ENCODE measurements at regions not wholly inside any gene's neighbourhood (a gene's known extent, or its start where the extent isn't known, plus 50 kb on each side); places are given as distances from the start of the nearest gene placed in this dataset.

DNA sequence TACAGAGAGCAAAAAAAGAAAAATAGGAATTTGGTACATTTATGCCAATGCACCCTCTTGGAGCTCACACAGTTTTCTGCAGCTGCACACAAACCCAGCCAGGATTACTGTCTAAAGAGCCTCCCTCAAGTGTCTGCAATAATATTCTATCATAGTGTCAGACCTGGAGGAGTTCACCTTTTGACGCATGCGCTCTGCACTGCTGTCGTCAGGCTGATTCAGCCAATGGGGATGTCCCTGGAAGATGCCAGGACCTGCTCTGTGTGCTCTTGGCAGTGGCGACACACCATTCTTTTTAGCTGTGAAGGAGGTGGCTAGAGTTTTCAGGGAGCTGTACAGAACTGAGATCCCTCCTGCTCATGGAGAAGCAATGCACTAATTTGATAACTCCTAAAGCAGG is 249.0 kb upstream of the KIRREL3 start:
- H3K27ac Mint-ChIP-seq (ENCODE audit: unreplicated experiment) = no peak overlapping the region
- TF ChIP-seq, protein P1, sequence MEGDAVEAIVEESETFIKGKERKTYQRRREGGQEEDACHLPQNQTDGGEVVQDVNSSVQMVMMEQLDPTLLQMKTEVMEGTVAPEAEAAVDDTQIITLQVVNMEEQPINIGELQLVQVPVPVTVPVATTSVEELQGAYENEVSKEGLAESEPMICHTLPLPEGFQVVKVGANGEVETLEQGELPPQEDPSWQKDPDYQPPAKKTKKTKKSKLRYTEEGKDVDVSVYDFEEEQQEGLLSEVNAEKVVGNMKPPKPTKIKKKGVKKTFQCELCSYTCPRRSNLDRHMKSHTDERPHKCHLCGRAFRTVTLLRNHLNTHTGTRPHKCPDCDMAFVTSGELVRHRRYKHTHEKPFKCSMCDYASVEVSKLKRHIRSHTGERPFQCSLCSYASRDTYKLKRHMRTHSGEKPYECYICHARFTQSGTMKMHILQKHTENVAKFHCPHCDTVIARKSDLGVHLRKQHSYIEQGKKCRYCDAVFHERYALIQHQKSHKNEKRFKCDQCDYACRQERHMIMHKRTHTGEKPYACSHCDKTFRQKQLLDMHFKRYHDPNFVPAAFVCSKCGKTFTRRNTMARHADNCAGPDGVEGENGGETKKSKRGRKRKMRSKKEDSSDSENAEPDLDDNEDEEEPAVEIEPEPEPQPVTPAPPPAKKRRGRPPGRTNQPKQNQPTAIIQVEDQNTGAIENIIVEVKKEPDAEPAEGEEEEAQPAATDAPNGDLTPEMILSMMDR (IDR thresholded peaks at IDR 0.05) = no peak
- no peaks in the 10 kb centered on the region for H3K36me3 Mint-ChIP-seq (ENCODE audit: low read depth)
- H3K9me3 Mint-ChIP-seq (ENCODE audit: low read depth) = no peaks in the 10 kb centered on the region
- no peak for DNase-seq (ENCODE audit: low spot score)
- peaks cover 16% of the 10 kb centered on the region for H3K27me3 Mint-ChIP-seq (ENCODE audit: low read depth)
- H3K4me3 Mint-ChIP-seq (ENCODE audit: unreplicated experiment) = no peak overlapping the region
- no peaks in the 10 kb centered on the region for H3K4me1 Mint-ChIP-seq (ENCODE audit: low read depth)

DNA sequence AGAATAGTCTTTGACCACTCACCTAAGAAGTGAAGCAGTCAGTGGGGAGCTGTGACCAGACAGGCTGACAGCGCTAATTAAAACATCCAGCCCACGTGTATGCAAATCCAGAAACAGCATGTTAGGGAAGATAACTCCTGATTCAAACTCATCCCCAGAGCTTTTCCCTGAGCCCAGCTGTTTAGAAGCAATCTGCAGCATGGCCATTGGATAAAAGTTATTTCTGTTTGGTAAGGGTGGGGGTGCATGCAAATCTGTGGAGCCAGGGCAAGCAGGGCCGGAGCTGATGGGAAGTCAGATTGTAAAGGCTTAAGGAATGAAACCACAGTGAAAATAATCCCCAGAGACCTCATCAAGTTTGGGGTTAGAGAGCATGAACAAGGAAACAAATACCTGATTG is 247.9 kb upstream of the KIRREL3 start:
- H3K36me3 Mint-ChIP-seq (ENCODE audit: low read depth) = no peaks in the 10 kb centered on the region
- H3K9me3 Mint-ChIP-seq (ENCODE audit: low read depth) = no peaks in the 10 kb centered on the region
- H3K27ac Mint-ChIP-seq (ENCODE audit: unreplicated experiment) = no peak overlapping the region
- no peaks in the 10 kb centered on the region for H3K4me1 Mint-ChIP-seq (ENCODE audit: low read depth)
- TF ChIP-seq, protein P1 (IDR thresholded peaks at IDR 0.05) = no peak
- H3K27me3 Mint-ChIP-seq (ENCODE audit: low read depth) = peaks cover 16% of the 10 kb centered on the region
- H3K4me3 Mint-ChIP-seq (ENCODE audit: unreplicated experiment) = no peak overlapping the region
- DNase-seq (ENCODE audit: low spot score) = no peak

DNA sequence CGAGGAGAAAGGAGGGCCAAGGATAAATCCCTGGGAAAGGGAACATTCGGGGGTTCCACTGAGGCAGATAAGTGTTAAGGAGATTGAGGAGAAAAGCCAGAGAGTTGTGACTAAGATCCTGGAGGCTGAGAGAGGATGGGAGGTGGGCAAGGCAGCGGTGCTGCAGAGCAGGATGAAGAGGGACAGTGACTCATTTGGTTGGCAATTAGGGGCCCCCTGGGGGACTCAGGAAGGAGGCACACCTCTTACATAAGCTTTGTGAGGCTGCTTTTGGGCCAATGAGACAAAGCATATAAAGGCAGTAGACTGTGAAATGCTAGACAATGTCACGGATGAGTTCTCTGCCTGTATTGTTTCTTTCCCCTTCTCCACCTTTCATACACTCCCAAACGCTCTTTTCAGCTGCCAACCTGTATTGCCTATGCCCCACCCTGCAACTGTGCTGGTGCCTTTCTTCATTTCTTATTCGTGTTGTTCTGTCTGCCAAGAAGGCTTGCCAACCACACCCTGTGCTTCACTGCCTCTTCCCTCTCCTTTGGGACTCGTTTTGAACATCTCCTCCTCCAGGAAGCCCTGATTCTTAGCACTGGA is 246.8 kb upstream of the KIRREL3 start:
- H3K4me1 Mint-ChIP-seq (ENCODE audit: low read depth) = no peaks in the 10 kb centered on the region
- H3K27me3 Mint-ChIP-seq (ENCODE audit: low read depth) = peaks cover 20% of the 10 kb centered on the region
- DNase-seq (ENCODE audit: low spot score) = no peak
- H3K27ac Mint-ChIP-seq (ENCODE audit: unreplicated experiment) = no peak overlapping the region
- H3K9me3 Mint-ChIP-seq (ENCODE audit: low read depth) = no peaks in the 10 kb centered on the region
- no peaks in the 10 kb centered on the region for H3K36me3 Mint-ChIP-seq (ENCODE audit: low read depth)
- TF ChIP-seq, protein P1 (IDR thresholded peaks at IDR 0.05) = no peak
- H3K4me3 Mint-ChIP-seq (ENCODE audit: unreplicated experiment) = no peak overlapping the region

DNA sequence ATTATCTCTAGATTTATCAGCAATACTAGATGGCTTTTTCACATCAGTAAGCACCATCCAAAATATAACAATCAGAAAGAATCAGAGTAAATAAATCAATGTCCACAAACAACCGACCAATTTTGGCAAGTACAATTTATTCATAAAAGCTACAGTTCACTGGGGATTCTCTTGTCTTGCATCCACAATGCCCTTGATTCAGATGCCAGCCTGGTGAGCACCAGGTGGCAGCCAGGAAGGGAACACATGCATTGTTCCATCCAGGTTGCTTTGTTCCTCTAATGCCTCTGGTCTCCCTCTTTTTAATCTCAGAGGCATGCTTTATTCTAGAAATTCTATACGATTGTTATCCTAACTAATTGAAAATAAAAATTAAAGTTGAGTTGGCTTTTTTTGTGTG is 242.1 kb upstream of the KIRREL3 start:
- DNase-seq (ENCODE audit: low spot score) = no peak
- Mint-ChIP-seq H3K27me3 (ENCODE audit: low read depth) (peaks cover 16% of the 10 kb centered on the region), H3K4me1 (ENCODE audit: low read depth) (no peaks in the 10 kb centered on the region), H3K4me3 (ENCODE audit: unreplicated experiment) (no peak overlapping the region), H3K27ac (ENCODE audit: unreplicated experiment) (no peak overlapping the region), H3K9me3 (ENCODE audit: low read depth) (no peaks in the 10 kb centered on the region), H3K36me3 (ENCODE audit: low read depth) (no peaks in the 10 kb centered on the region)
- TF ChIP-seq, protein P1 (IDR thresholded peaks at IDR 0.05) = no peak

DNA sequence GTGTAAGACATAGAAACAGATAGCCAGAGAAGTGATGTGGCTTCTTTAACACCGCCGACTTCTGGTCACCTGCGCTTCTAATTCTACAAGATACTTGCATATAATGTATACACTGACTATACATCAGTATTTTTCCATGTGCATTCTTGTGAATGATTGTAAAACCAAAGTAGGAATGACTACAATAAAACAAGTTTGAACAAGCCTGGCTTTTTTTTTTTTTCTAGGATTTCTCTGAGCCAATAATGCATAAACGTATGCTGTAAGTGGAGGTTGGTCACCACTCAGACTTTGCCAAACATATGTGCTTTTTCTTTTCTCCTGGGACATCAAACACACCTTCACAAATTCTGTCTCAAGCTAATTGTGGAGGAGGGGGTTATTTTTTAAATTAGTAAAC is 237.8 kb upstream of the KIRREL3 start:
- Mint-ChIP-seq H3K27me3 (ENCODE audit: low read depth) (peaks cover 7% of the 10 kb centered on the region), H3K4me1 (ENCODE audit: low read depth) (no peaks in the 10 kb centered on the region)

More for the DNA sequence above, 237.8 kb upstream of the KIRREL3 start:
- Mint-ChIP-seq H3K4me3 (ENCODE audit: unreplicated experiment) (no peak overlapping the region), H3K9me3 (ENCODE audit: low read depth) (no peaks in the 10 kb centered on the region), H3K36me3 (ENCODE audit: low read depth) (no peaks in the 10 kb centered on the region), H3K27ac (ENCODE audit: unreplicated experiment) (no peak overlapping the region)
- DNase-seq (ENCODE audit: low spot score) = no peak
- TF ChIP-seq, protein P1 (IDR thresholded peaks at IDR 0.05) = no peak
